HUES64 (cell line): ENCODE measurements at regions not wholly inside any gene's neighbourhood (a gene's known extent, or its start where the extent isn't known, plus 50 kb on each side); places are given as distances from the start of the nearest gene placed in this dataset.
"Not testable (repeated sequence)": the region's sequence is repeated elsewhere in the genome, so short reads cannot be mapped to it uniquely, and the experiment has no call there.

Experiments used
- H3K27ac ChIP-seq: 2 replicates; pipeline ENCODE4 v1.7.0; 2013; ENCODE audit warnings: low read depth, low read length, inconsistent platforms
- H3K27me3 ChIP-seq: 2 replicates; pipeline ENCODE4 v1.6.1; 2013; ENCODE audit warnings: mild to moderate bottlenecking, low read length; ENCODE audit not compliant: insufficient read depth
- H3K36me3 ChIP-seq: 2 replicates; pipeline ENCODE4 v1.6.1; 2013; ENCODE audit warnings: mild to moderate bottlenecking, low read length; ENCODE audit not compliant: insufficient read depth
- H3K4me1 ChIP-seq: 2 replicates; pipeline ENCODE4 v1.6.1; 2013; ENCODE audit warnings: mild to moderate bottlenecking, low read length, moderate library complexity; ENCODE audit not compliant: insufficient read depth
- H3K4me3 ChIP-seq: 2 replicates; pipeline ENCODE4 v1.5.1; 2013; ENCODE audit warnings: mild to moderate bottlenecking, low read length, moderate library complexity
- H3K9ac ChIP-seq: 2 replicates; pipeline ENCODE4 v1.6.1; 2013; ENCODE audit warnings: mild to moderate bottlenecking, low read depth, low read length
- H3K9me3 ChIP-seq: 2 replicates; pipeline ENCODE4 v1.6.1; 2013; ENCODE audit warnings: low read depth, low read length; ENCODE audit not compliant: insufficient read depth
- WGBS: fragments of 150-250, 120-280 bp; methylation state at CpG from one replicate; pipeline ENCODE4 v1.1.7; 2013; ENCODE audit warnings: missing lambda C conversion rate; 5-methylcytosine and 5-hydroxymethylcytosine counted together

GRCh38 chr6:137305691-137306090 is 86.5 kb upstream of the IFNGR1 start:
- H3K9me3 ChIP-seq, result no peaks in the 10 kb centered on the region
- 93% methylated on average over 2 of the region's 2 CpGs for WGBS

GRCh38 chr6:137304020-137304780 is 85.0 kb upstream of the IFNGR1 start:
- WGBS, result 93% methylated on average over 3 of the region's 4 CpGs
- Histone ChIP-seq H3K27ac (no peak overlapping the region), H3K9me3 (no peaks in the 10 kb centered on the region)

More at GRCh38 chr6:137305691-137306090, 86.5 kb upstream of the IFNGR1 start:
- H3K4me3 ChIP-seq, result no peak overlapping the region
- H3K36me3 ChIP-seq, result no peaks in the 10 kb centered on the region
- no peaks in the 10 kb centered on the region for H3K27me3 ChIP-seq
- H3K4me1 ChIP-seq, result peaks cover 14% of the 10 kb centered on the region
- H3K9ac ChIP-seq, result no peak overlapping the region
- no peak overlapping the region for H3K27ac ChIP-seq

GRCh38 chr6:137303441-137303840 is 84.3 kb upstream of the IFNGR1 start:
- 97% methylated on average over 2 of the region's 2 CpGs for WGBS
- Histone ChIP-seq H3K9ac (no peak overlapping the region), H3K27ac (no peak overlapping the region), H3K36me3 (no peaks in the 10 kb centered on the region), H3K4me3 (no peak overlapping the region), H3K4me1 (peaks cover 15% of the 10 kb centered on the region), H3K9me3 (no peaks in the 10 kb centered on the region), H3K27me3 (peaks cover 14% of the 10 kb centered on the region; the same call in 1 of the 2 replicates)

More at GRCh38 chr6:137304020-137304780, 85.0 kb upstream of the IFNGR1 start:
- no peak overlapping the region for H3K9ac ChIP-seq
- H3K27me3 ChIP-seq, result peaks cover 7% of the 10 kb centered on the region; the same call in 1 of the 2 replicates
- no peaks in the 10 kb centered on the region for H3K36me3 ChIP-seq
- H3K4me3 ChIP-seq, result no peak overlapping the region
- H3K4me1 ChIP-seq, result peaks cover 15% of the 10 kb centered on the region

- 89% methylated on average over 3 of the region's 3 CpGs for WGBS
Measured at GRCh38 chr6:137299681-137300080, 80.5 kb upstream of the IFNGR1 start.

GRCh38 chr6:137297887-137298286 is 78.7 kb upstream of the IFNGR1 start:
- Histone ChIP-seq H3K9me3 (no peaks in the 10 kb centered on the region), H3K4me3 (peak overlapping the region; percentile 14; the same call in 1 of the 2 replicates), H3K27ac (peak overlapping the region; percentile 85), H3K27me3 (peaks cover 24% of the 10 kb centered on the region; the same call in 1 of the 2 replicates), H3K9ac (no peak overlapping the region; the same call in 1 of the 2 replicates), H3K36me3 (no peaks in the 10 kb centered on the region), H3K4me1 (peaks cover 39% of the 10 kb centered on the region)
- WGBS, result under 1% methylated on average over 5 of the region's 5 CpGs

More at GRCh38 chr6:137299681-137300080, 80.5 kb upstream of the IFNGR1 start:
- Histone ChIP-seq H3K9me3 (no peaks in the 10 kb centered on the region), H3K4me1 (peaks cover 39% of the 10 kb centered on the region), H3K4me3 (no peak overlapping the region), H3K9ac (no peak overlapping the region), H3K36me3 (no peaks in the 10 kb centered on the region), H3K27me3 (peaks cover 24% of the 10 kb centered on the region; the same call in 1 of the 2 replicates), H3K27ac (no peak overlapping the region)

- not testable (repeated sequence) for H3K27ac ChIP-seq, H3K4me3 ChIP-seq, H3K27me3 ChIP-seq, H3K9me3 ChIP-seq, H3K36me3 ChIP-seq, H3K9ac ChIP-seq
- peaks cover 17% of the 10 kb centered on the region for H3K4me1 ChIP-seq
- WGBS, result 96% methylated on average over 3 of the region's 3 CpGs
Measured at GRCh38 chr6:137292326-137292725, 73.1 kb upstream of the IFNGR1 start.

- H3K27ac ChIP-seq, result no peak overlapping the region
- no peak overlapping the region for H3K9ac ChIP-seq
- no peaks in the 10 kb centered on the region for H3K9me3 ChIP-seq
- H3K27me3 ChIP-seq, result no peaks in the 10 kb centered on the region
- H3K4me1 ChIP-seq, result peaks cover 8% of the 10 kb centered on the region
- WGBS, result 99% methylated on average over 3 of the region's 3 CpGs
- H3K36me3 ChIP-seq, result no peaks in the 10 kb centered on the region
- H3K4me3 ChIP-seq, result no peak overlapping the region
Measured at GRCh38 chr6:137291441-137291840, 72.3 kb upstream of the IFNGR1 start.

- no peak overlapping the region for H3K27ac ChIP-seq
- no peaks in the 10 kb centered on the region for H3K36me3 ChIP-seq
- H3K9ac ChIP-seq, result no peak overlapping the region
- H3K4me3 ChIP-seq, result no peak overlapping the region
- H3K27me3 ChIP-seq, result no peaks in the 10 kb centered on the region
- H3K4me1 ChIP-seq, result 0 out of 2 replicates have a peak, but pooled peaks cover under 1% of the 10 kb centered on the region
- 93% methylated on average over 3 of the region's 5 CpGs for WGBS
- no peaks in the 10 kb centered on the region for H3K9me3 ChIP-seq
Measured at GRCh38 chr6:137290601-137291261, 71.5 kb upstream of the IFNGR1 start.

- no peak overlapping the region for H3K9ac ChIP-seq
- no peaks in the 10 kb centered on the region for H3K4me1 ChIP-seq
- H3K27me3 ChIP-seq, result no peaks in the 10 kb centered on the region
- H3K27ac ChIP-seq, result no peak overlapping the region
- H3K4me3 ChIP-seq, result no peak overlapping the region
- no peaks in the 10 kb centered on the region for H3K36me3 ChIP-seq
- WGBS, result 96% methylated on average over 1 of the region's 1 CpG
- H3K9me3 ChIP-seq, result no peaks in the 10 kb centered on the region
Measured at GRCh38 chr6:137286916-137287315, 67.7 kb upstream of the IFNGR1 start.

GRCh38 chr6:137286368-137286767 is 67.2 kb upstream of the IFNGR1 start:
- no peak overlapping the region for H3K4me3 ChIP-seq
- H3K36me3 ChIP-seq, result no peaks in the 10 kb centered on the region
- WGBS, result 91% methylated on average over 1 of the region's 1 CpG
- no peaks in the 10 kb centered on the region for H3K4me1 ChIP-seq
- no peak overlapping the region for H3K9ac ChIP-seq
- no peak overlapping the region for H3K27ac ChIP-seq
- no peaks in the 10 kb centered on the region for H3K27me3 ChIP-seq
- no peaks in the 10 kb centered on the region for H3K9me3 ChIP-seq

GRCh38 chr6:137284811-137285110 is 65.6 kb upstream of the IFNGR1 start:
- H3K27ac ChIP-seq, result no peak overlapping the region
- no peak overlapping the region for H3K4me3 ChIP-seq
- no peaks in the 10 kb centered on the region for H3K9me3 ChIP-seq
- H3K9ac ChIP-seq, result no peak overlapping the region
- no peaks in the 10 kb centered on the region for H3K4me1 ChIP-seq
- H3K36me3 ChIP-seq, result no peaks in the 10 kb centered on the region
- H3K27me3 ChIP-seq, result no peaks in the 10 kb centered on the region
